ENCODE measurements at regions not wholly inside any gene's neighbourhood (a gene's known extent, or its start where the extent isn't known, plus 50 kb on each side); places are given as distances from the start of the nearest gene placed in this dataset.

DNA sequence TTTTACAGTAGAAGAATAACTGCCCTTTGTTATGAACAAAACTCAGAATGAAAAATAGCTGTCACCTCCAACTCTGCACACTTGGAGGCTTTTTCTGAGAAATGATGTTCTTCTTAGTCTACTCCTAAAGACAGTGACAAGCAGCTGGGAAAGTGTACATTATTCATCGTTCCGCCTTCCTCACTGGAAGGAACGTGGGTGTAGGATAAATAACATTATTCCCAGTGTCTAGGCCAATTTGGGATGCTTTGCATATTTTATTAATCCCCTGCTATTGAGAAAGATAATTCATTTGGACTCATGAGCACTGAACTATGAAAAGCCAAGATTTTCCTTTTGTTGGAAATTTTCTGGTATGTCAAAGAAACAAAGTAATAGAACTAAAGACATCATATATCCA, 87.8 kb downstream of the VCX2 start:
- TF ChIP-seq, protein P1, sequence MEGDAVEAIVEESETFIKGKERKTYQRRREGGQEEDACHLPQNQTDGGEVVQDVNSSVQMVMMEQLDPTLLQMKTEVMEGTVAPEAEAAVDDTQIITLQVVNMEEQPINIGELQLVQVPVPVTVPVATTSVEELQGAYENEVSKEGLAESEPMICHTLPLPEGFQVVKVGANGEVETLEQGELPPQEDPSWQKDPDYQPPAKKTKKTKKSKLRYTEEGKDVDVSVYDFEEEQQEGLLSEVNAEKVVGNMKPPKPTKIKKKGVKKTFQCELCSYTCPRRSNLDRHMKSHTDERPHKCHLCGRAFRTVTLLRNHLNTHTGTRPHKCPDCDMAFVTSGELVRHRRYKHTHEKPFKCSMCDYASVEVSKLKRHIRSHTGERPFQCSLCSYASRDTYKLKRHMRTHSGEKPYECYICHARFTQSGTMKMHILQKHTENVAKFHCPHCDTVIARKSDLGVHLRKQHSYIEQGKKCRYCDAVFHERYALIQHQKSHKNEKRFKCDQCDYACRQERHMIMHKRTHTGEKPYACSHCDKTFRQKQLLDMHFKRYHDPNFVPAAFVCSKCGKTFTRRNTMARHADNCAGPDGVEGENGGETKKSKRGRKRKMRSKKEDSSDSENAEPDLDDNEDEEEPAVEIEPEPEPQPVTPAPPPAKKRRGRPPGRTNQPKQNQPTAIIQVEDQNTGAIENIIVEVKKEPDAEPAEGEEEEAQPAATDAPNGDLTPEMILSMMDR (conservative IDR thresholded peaks at IDR 0.05; ENCODE audit: low read depth, low read length), result no peak
- DNase-seq (ENCODE audit: low read depth), result no peak

DNA sequence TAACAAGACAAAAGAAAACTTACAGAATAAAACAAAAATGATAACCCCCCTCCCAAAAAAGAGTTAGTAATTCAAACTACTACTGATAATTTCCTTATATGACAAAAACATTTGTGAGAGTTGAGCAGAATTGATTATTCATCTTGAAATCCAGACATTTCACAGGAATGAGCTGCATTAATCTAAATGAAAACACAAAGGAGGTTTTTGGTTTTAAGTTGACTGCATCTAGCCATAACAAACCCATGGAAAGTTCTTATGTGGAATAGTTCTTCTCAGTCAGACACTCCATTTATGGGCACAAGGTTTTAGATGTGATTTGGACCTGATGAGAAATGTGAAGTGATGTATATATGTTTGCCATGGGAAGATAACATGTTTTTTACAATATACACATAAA, 95.4 kb downstream of the VCX2 start:
- DNase-seq (ENCODE audit: low read depth), result no peak
- no peak overlapping the region for H3K4me3 ChIP-seq (ENCODE audit: low read length)
- TF ChIP-seq, protein P1 (conservative IDR thresholded peaks at IDR 0.05; ENCODE audit: low read depth, low read length), result no peak

More for the DNA sequence above, 87.8 kb downstream of the VCX2 start:
- no peak overlapping the region for H3K4me3 ChIP-seq (ENCODE audit: low read length)

DNA sequence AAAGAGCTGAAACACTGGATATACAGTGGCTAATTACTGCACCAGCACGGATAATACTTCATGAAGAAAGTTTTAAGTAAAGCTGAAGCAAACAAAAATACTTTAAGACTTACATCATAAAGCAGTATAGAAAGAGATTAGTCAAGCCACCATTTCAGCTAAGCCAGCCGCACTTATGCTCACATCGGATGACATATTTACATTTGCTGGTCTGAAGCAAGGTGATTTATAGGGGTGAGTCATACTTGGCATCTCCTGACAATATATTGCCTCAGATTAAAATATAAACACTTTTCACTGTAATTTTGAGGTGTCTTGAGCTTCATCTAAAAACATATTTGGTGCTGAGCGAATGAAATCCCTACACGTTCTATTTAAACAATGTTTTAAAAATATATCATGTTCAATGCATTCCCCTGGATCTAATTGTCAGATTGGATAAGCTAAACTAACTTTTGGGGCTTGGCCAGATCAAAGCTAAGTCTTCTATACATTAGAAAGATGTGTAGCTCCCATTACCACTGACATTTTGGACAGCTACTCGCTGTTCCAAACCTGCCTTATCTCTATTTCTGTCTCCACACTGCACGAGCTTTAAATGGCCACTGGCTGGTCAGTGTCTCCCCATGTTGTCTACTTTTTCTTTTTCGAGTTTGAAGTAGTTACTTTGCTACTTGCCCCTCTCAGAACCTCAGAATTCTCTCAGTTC, 103.2 kb downstream of the VCX2 start:
- H3K4me3 ChIP-seq (ENCODE audit: low read length), result no peak overlapping the region
- TF ChIP-seq, protein P1 (conservative IDR thresholded peaks at IDR 0.05; ENCODE audit: low read depth, low read length), result no peak
- DNase-seq (ENCODE audit: low read depth), result peak; percentile 72

DNA sequence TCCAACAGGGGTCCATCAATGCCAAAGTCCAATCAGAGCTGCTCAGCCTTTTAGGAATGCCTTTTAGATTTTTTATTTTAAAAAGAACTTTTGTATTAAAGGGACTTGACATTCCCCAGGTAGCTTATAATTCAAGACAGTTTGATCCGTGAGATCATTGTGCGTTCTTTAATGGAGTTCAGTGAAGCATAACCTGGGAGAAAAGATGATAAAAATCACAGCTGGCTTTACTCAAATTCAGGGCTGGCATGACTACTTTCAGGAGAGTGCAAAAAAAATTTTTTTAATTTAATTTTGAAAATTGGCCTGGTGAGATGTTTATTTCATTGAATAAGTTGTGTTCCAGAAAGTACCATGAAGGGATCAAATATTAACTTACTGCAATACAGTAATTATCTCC, 118.2 kb downstream of the VCX2 start:
- H3K4me3 ChIP-seq (ENCODE audit: low read length), result no peak overlapping the region
- TF ChIP-seq, protein P1 (conservative IDR thresholded peaks at IDR 0.05; ENCODE audit: low read depth, low read length), result no peak
- DNase-seq (ENCODE audit: low read depth), result no peak

DNA sequence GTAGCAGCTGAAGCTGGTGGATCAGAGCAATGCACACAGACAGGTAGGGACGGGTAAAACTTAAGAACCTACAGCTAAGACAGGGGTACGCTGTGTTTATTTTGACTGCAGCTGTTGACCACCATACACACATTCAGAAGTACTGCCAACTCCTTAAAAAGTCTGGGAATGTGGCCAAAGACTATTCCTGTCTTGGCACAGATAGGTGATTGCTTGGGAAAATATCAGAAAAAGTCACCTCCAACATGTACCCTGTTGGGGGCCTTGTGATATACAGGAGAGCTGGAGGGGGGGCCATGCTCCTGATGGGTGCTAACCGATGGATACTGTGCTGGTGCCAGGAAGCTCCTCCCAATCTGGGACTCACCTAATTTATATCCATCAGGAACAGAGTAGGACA, 121.2 kb downstream of the VCX2 start:
- DNase-seq (ENCODE audit: low read depth), result peak; percentile 19
- H3K4me3 ChIP-seq (ENCODE audit: low read length), result no peak overlapping the region
- TF ChIP-seq, protein P1 (conservative IDR thresholded peaks at IDR 0.05; ENCODE audit: low read depth, low read length), result no peak

DNA sequence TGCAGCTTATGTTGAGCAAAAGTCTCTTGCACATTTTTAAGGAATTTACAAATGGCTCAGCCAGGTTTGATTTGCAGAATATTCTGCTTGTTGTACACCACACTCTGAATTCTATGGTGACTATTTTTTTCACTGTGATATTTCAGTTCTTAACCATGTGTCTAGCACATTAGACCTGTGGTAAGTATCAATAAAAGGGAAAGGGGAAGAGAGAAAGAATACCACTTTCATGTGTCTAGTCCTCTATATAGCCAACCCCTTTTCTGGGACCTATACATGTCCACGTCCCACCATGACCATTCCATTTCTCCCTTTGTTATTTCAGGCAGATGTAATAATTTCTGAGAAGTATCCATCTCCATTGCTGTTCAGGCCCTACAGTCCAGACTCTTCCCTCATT, 121.3 kb upstream of the PNPLA4 start:
- DNase-seq (ENCODE audit: low read depth), result no peak
- TF ChIP-seq, protein P1 (conservative IDR thresholded peaks at IDR 0.05; ENCODE audit: low read depth, low read length), result no peak
- no peak overlapping the region for H3K4me3 ChIP-seq (ENCODE audit: low read length)

DNA sequence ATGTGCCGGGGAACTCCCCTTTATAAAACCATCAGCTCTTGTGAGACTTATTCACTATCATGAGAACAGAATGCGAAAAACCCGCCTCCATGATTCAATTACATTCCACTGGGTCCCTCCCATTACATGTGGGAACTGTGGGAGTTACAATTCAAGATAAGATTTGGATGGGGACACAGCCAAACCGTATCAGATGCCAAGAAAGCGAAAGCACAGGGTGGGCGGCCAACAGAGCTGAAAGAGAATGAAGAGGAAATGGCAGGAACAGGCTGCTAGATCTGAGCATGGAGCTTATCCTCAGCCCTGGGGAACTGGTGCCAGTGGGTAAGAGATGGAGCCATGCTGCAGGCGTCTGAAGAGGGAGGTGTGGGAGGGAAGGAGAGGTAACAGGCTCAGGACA, 117.7 kb upstream of the PNPLA4 start:
- no peak overlapping the region for H3K4me3 ChIP-seq (ENCODE audit: low read length)
- TF ChIP-seq, protein P1 (conservative IDR thresholded peaks at IDR 0.05; ENCODE audit: low read depth, low read length), result no peak
- DNase-seq (ENCODE audit: low read depth), result no peak

Measured in retinal pigment epithelial cell (primary cell).